ENCODE measurements at regions not wholly inside any gene's neighbourhood (a gene's known extent, or its start where the extent isn't known, plus 50 kb on each side); places are given as distances from the start of the nearest gene placed in this dataset.

GRCh38 chr9:104329245-104329644 lies 174.8 kb upstream of the OR13F1 start:
- no peak for TF ChIP-seq CTCF (IDR thresholded peaks at IDR 0.05; ENCODE audit: low read length, missing control alignments)
- DNase-seq (ENCODE audit: low read depth): no peak
- H3K4me3 ChIP-seq (replicated peaks; ENCODE audit: low read depth, low read length): no peak overlapping the region

GRCh38 chr9:104330841-104331240 lies 173.2 kb upstream of the OR13F1 start:
- no peak for TF ChIP-seq CTCF (IDR thresholded peaks at IDR 0.05; ENCODE audit: low read length, missing control alignments)
- no peak for DNase-seq (ENCODE audit: low read depth)
- H3K4me3 ChIP-seq (replicated peaks; ENCODE audit: low read depth, low read length): no peak overlapping the region

GRCh38 chr9:104334549-104334948 lies 169.5 kb upstream of the OR13F1 start:
- no peak for TF ChIP-seq CTCF (IDR thresholded peaks at IDR 0.05; ENCODE audit: low read length, missing control alignments)
- DNase-seq (ENCODE audit: low read depth): no peak
- H3K4me3 ChIP-seq (replicated peaks; ENCODE audit: low read depth, low read length): no peak overlapping the region

GRCh38 chr9:104339692-104340091 lies 164.4 kb upstream of the OR13F1 start:
- no peak overlapping the region for H3K4me3 ChIP-seq (replicated peaks; ENCODE audit: low read depth, low read length)
- DNase-seq (ENCODE audit: low read depth): no peak
- TF ChIP-seq CTCF (IDR thresholded peaks at IDR 0.05; ENCODE audit: low read length, missing control alignments): no peak

- no peak for DNase-seq (ENCODE audit: low read depth)
- no peak overlapping the region for H3K4me3 ChIP-seq (replicated peaks; ENCODE audit: low read depth, low read length)
- no peak for TF ChIP-seq CTCF (IDR thresholded peaks at IDR 0.05; ENCODE audit: low read length, missing control alignments)
These were observed 161.5 kb upstream of the OR13F1 start for GRCh38 chr9:104342552-104342951.

GRCh38 chr9:104345061-104345460 lies 159.0 kb upstream of the OR13F1 start:
- no peak for TF ChIP-seq CTCF (IDR thresholded peaks at IDR 0.05; ENCODE audit: low read length, missing control alignments)
- no peak overlapping the region for H3K4me3 ChIP-seq (replicated peaks; ENCODE audit: low read depth, low read length)
- DNase-seq (ENCODE audit: low read depth): no peak

GRCh38 chr9:104350541-104350940 lies 153.5 kb upstream of the OR13F1 start:
- H3K4me3 ChIP-seq (replicated peaks; ENCODE audit: low read depth, low read length): no peak overlapping the region
- no peak for TF ChIP-seq CTCF (IDR thresholded peaks at IDR 0.05; ENCODE audit: low read length, missing control alignments)

More at GRCh38 chr9:104350541-104350940, 153.5 kb upstream of the OR13F1 start:
- no peak for DNase-seq (ENCODE audit: low read depth)
